H1 (cell line): ENCODE measurements at regions not wholly inside any gene's neighbourhood (a gene's known extent, or its start where the extent isn't known, plus 50 kb on each side); places are given as distances from the start of the nearest gene placed in this dataset.

Source experiments
- BACH1 ChIP-seq: IDR thresholded peaks from 2 replicates; pipeline ENCODE4 v1.6.1; 2012; ENCODE audit warnings: low read length, improper control_type of control experiment
- CHD1 ChIP-seq: IDR thresholded peaks from 2 replicates; pipeline ENCODE4 v1.6.1; 2012; ENCODE audit warnings: low read depth, low read length, improper control_type of control experiment
- CTCF ChIP-seq, 3 experiments: IDR thresholded peaks; 1 replicate in 2 of 3; 2 replicates in 1 of 3; pipeline versions ENCODE4 v1.5.1 to v1.6.1; 2011; ENCODE audit warnings: low read length in 3 of 3, mild to moderate bottlenecking in 3 of 3, inconsistent platforms in 2 of 3, low read depth in 1 of 3, moderate library complexity in 1 of 3; ENCODE audit not compliant: insufficient read depth in 1 of 3; ENCODE audit errors: control extremely low read depth in 1 of 3
- MAX ChIP-seq: IDR thresholded peaks from 2 replicates; pipeline ENCODE4 v1.6.1; 2012; ENCODE audit warnings: inconsistent platforms
- POLR2AphosphoS5 ChIP-seq: IDR thresholded peaks from 2 replicates; pipeline ENCODE4 v1.6.1; 2011; ENCODE audit warnings: low read depth, low read length
- SIX5 ChIP-seq: IDR thresholded peaks from 2 replicates; pipeline ENCODE4 v1.6.1; 2011; ENCODE audit warnings: mild to moderate bottlenecking, low read depth, low read length

DNA sequence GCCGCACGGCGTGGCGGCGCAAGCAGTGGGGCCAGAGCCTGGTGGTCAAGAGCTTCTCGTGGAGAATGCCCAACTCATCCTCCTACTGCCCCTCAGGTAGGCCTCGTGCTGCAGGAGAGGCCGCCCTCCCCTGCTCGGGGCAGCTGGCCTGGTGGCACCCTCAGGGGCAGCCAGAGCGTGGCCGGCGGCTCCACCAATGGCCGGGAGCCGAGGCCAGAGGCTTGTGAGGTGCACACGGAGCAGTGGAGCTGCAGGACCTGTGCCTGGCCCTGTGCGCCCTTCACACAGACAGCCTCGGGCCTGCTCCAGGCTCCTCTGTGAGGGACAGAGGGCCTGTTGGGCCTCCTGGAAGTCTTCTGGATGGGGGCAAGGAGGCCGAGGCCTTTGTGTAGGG is 85.5 kb downstream of the NPIPB11 start:
- no peak for TF ChIP-seq POLR2AphosphoS5
- TF ChIP-seq CTCF (IDR thresholded peaks at IDR 0.05; ENCODE audit: control extremely low read depth in 1 of 3, insufficient read depth in 1 of 3, low read depth in 1 of 3, low read length in 3 of 3) = no peak
- TF ChIP-seq BACH1 = no peak
- no peak for TF ChIP-seq MAX
- TF ChIP-seq SIX5 = no peak
- TF ChIP-seq CHD1 = no peak
